CD14-positive monocyte (primary cell): ENCODE measurements at regions not wholly inside any gene's neighbourhood (a gene's known extent, or its start where the extent isn't known, plus 50 kb on each side); places are given as distances from the start of the nearest gene placed in this dataset.

Experiments
- DNase-seq, 3 donors: peaks; one replicate each; pipeline ENCODE4 v3.0.0-alpha.2; 2011 to 2022
- H2AFZ ChIP-seq: 2 replicates; pipeline ENCODE4 v1.6.0; 2012; ENCODE audit warnings: mild to moderate bottlenecking, low read depth, low read length, inconsistent platforms; ENCODE audit not compliant: insufficient read depth, poor library complexity, severe bottlenecking
- H3K27ac ChIP-seq, 2 donors: 1 replicate in 1 of 2; 2 replicates in 1 of 2; pipeline ENCODE4 v1.5.1; 2012 to 2013; ENCODE audit warnings: low read length in 2 of 2, control low read depth in 1 of 2, inconsistent platforms in 1 of 2, low read depth in 1 of 2, mild to moderate bottlenecking in 1 of 2
- H3K27me3 ChIP-seq, 2 donors: one replicate each; pipeline versions ENCODE4 v1.6.0 to v1.6.1; 2011 to 2013; ENCODE audit warnings: low read length in 2 of 2; ENCODE audit not compliant: control insufficient read depth in 2 of 2, insufficient read depth in 2 of 2
- H3K36me3 ChIP-seq, 2 donors: replicated peaks in 1 of 2; 1 replicate in 1 of 2; 2 replicates in 1 of 2; pipeline versions ENCODE4 v1.5.1 to v1.6.1; 2012 to 2013; ENCODE audit warnings: low read length in 2 of 2, control low read depth in 1 of 2, inconsistent platforms in 1 of 2, mild to moderate bottlenecking in 1 of 2; ENCODE audit not compliant: insufficient read depth in 2 of 2, control insufficient read depth in 1 of 2
- H3K4me1 ChIP-seq, 2 donors: 1 replicate in 1 of 2; 2 replicates in 1 of 2; pipeline versions ENCODE4 v1.5.1 to v1.6.1; 2012 to 2013; ENCODE audit warnings: low read length in 2 of 2, control low read depth in 1 of 2, inconsistent platforms in 1 of 2, mild to moderate bottlenecking in 1 of 2, moderate library complexity in 1 of 2; ENCODE audit not compliant: insufficient read depth in 2 of 2, control insufficient read depth in 1 of 2
- H3K4me2 ChIP-seq: replicated peaks from 2 replicates; pipeline ENCODE3; 2012; ENCODE audit warnings: low read length, moderate library complexity, mild to moderate bottlenecking; ENCODE audit not compliant: poor library complexity, severe bottlenecking; ENCODE audit errors: extremely low read depth
- H3K4me3 ChIP-seq, 3 experiments: fragments of 200-600 bp in 1 of 3; sonication (generic) in 1 of 3; replicated peaks in 1 of 3; 1 replicate in 2 of 3; 2 replicates in 1 of 3; pipeline ENCODE4 v1.5.1; 2011 to 2013; ENCODE audit warnings: low read length in 3 of 3, mild to moderate bottlenecking in 3 of 3, control low read depth in 2 of 3, low read depth in 2 of 3, inconsistent platforms in 1 of 3, moderate library complexity in 1 of 3
- H3K79me2 ChIP-seq: 2 replicates; pipeline ENCODE4 v1.6.0; 2012; ENCODE audit warnings: mild to moderate bottlenecking, control low read depth, inconsistent platforms, low read length, moderate library complexity; ENCODE audit not compliant: insufficient read depth
- H3K9ac ChIP-seq: 2 replicates; pipeline ENCODE4 v1.6.0; 2017; ENCODE audit warnings: low read length, mild to moderate bottlenecking; ENCODE audit not compliant: insufficient read depth, poor library complexity, severe bottlenecking
- H3K9me3 ChIP-seq, 2 donors: replicated peaks in 1 of 2; 1 replicate in 1 of 2; 2 replicates in 1 of 2; pipeline versions ENCODE4 v1.5.1 to v1.6.1; 2012 to 2013; ENCODE audit warnings: low read length in 2 of 2, control low read depth in 1 of 2; ENCODE audit not compliant: control insufficient read depth in 1 of 2, insufficient read depth in 1 of 2
- H4K20me1 ChIP-seq: 2 replicates; pipeline ENCODE4 v1.6.0; 2012; ENCODE audit warnings: mild to moderate bottlenecking, low read length, control low read depth, moderate library complexity; ENCODE audit not compliant: insufficient read depth
- H3K27ac Mint-ChIP-seq, 7 donors: one replicate each; pipeline ENCODE4 v1.8.0; 2020; ENCODE audit warnings: mild to moderate bottlenecking in 7 of 7, mixed read lengths in 7 of 7, moderate library complexity in 6 of 7, inconsistent platforms in 2 of 7
- H3K27me3 Mint-ChIP-seq, 3 donors: one replicate each; pipeline ENCODE4 v1.8.0; 2021 to 2022; ENCODE audit warnings: low read depth in 3 of 3, mild to moderate bottlenecking in 3 of 3, mixed read lengths in 3 of 3, moderate library complexity in 3 of 3, inconsistent platforms in 1 of 3
- H3K36me3 Mint-ChIP-seq, 2 donors: one replicate each; pipeline ENCODE4 v1.8.0; 2020; ENCODE audit warnings: mixed read lengths in 2 of 2, inconsistent platforms in 1 of 2, mild to moderate bottlenecking in 1 of 2
- H3K4me1 Mint-ChIP-seq: one replicate; pipeline ENCODE4 v1.8.0; 2020; ENCODE audit warnings: mild to moderate bottlenecking, mixed read lengths
- H3K4me3 Mint-ChIP-seq, 2 donors: one replicate each; pipeline ENCODE4 v1.8.0; 2020; ENCODE audit warnings: mild to moderate bottlenecking in 2 of 2, mixed read lengths in 2 of 2, moderate library complexity in 1 of 2
- H3K9me3 Mint-ChIP-seq, 7 donors: one replicate each; pipeline ENCODE4 v1.8.0; 2020 to 2022; ENCODE audit warnings: mixed read lengths in 7 of 7, mild to moderate bottlenecking in 6 of 7, moderate library complexity in 6 of 7, inconsistent platforms in 2 of 7
- CTCF ChIP-seq: fragments of 200-600 bp; IDR thresholded peaks from one replicate; pipeline ENCODE4 v1.8.0; 2022; ENCODE audit warnings: antibody characterized with exemption, mild to moderate bottlenecking
- WGBS: methylation state at CpG from one replicate; pipeline ENCODE4 v1.1.5; 2013; ENCODE audit warnings: missing lambda C conversion rate; ENCODE audit not compliant: insufficient coverage; 5-methylcytosine and 5-hydroxymethylcytosine counted together
- intact Hi-C, 2 donors: fragments of 100-400 bp; cut with micrococcal nuclease; formaldehyde crosslinking; loops; one replicate each; pipeline versions ENCODE4 v1.15.0 to v1.15.1; 2023

- no peak overlapping the region for H3K27ac ChIP-seq
- no peaks in the 10 kb centered on the region for H3K36me3 Mint-ChIP-seq
- no peak overlapping the region for H3K27ac Mint-ChIP-seq
- H3K36me3 ChIP-seq = no peaks in the 10 kb centered on the region
- H3K27me3 Mint-ChIP-seq = peaks cover 25 to 29% (median 28%) of the 10 kb centered on the region in 3 donors
- H3K4me3 ChIP-seq = no peak overlapping the region
- WGBS = 95% methylated on average over 17 of the region's 17 CpGs
- H3K9me3 Mint-ChIP-seq = peaks cover 0 to 12% (median 7%) of the 10 kb centered on the region in 7 donors
- intact Hi-C loops = no loop called here
- no peak overlapping the region for H2AFZ ChIP-seq
- H3K4me3 Mint-ChIP-seq = no peak overlapping the region
- H4K20me1 ChIP-seq = no peaks in the 10 kb centered on the region
- H3K9me3 ChIP-seq = peaks cover 0 to 5% of the 10 kb centered on the region in 2 donors
- no peak overlapping the region for H3K9ac ChIP-seq
- peaks cover 5 to 27% of the 10 kb centered on the region in 2 donors for H3K27me3 ChIP-seq
- H3K4me1 ChIP-seq = no peaks in the 10 kb centered on the region
- no peak for DNase-seq
- no peak overlapping the region for H3K4me2 ChIP-seq
- no peak for TF ChIP-seq CTCF
- no peaks in the 10 kb centered on the region for H3K4me1 Mint-ChIP-seq
- H3K79me2 ChIP-seq = no peaks in the 10 kb centered on the region
These were observed 69.5 kb upstream of the GATA5 start for GRCh38 chr20:62545271-62545670.

GRCh38 chr20:62545901-62546525 lies 70.2 kb upstream of the GATA5 start:
- 89% methylated on average over 22 of the region's 22 CpGs for WGBS
- Histone ChIP-seq H3K79me2 (no peaks in the 10 kb centered on the region), H3K4me1 (peaks cover 0 to 5% of the 10 kb centered on the region in 2 donors), H4K20me1 (no peaks in the 10 kb centered on the region), H3K27me3 (peaks cover 11 to 34% of the 10 kb centered on the region in 2 donors), H3K9me3 (peaks cover 0 to 5% of the 10 kb centered on the region in 2 donors), H3K4me3 (no peak overlapping the region), H3K9ac (no peak overlapping the region), H3K4me2 (no peak overlapping the region), H3K27ac (no peak overlapping the region), H2AFZ (no peak overlapping the region), H3K36me3 (no peaks in the 10 kb centered on the region)
- intact Hi-C loops = no loop called here
- peaks cover 0 to 14% (median 7%) of the 10 kb centered on the region in 7 donors for H3K9me3 Mint-ChIP-seq
- H3K4me3 Mint-ChIP-seq = no peak overlapping the region
- peaks cover 3% of the 10 kb centered on the region for H3K4me1 Mint-ChIP-seq
- no peak for DNase-seq
- peaks cover 29 to 36% (median 34%) of the 10 kb centered on the region in 3 donors for H3K27me3 Mint-ChIP-seq
- no peaks in the 10 kb centered on the region for H3K36me3 Mint-ChIP-seq
- TF ChIP-seq CTCF = no peak
- no peak overlapping the region for H3K27ac Mint-ChIP-seq
